Thyroid gland (tissue), 4 donors: ENCODE measurements at regions not wholly inside any gene's neighbourhood (a gene's known extent, or its start where the extent isn't known, plus 50 kb on each side); places are given as distances from the start of the nearest gene placed in this dataset.

ENCODE experiments used
- DNase-seq, 2 donors: peaks; one replicate each; pipeline ENCODE4 v3.0.0-alpha.2; 2019
- H3K27ac ChIP-seq, 3 donors: fragments of 200-600 bp; sonication (generic); 1 replicate in 2 of 3; 2 replicates in 1 of 3; pipeline ENCODE4 v1.5.1; 2016 to 2019; ENCODE audit warnings: mild to moderate bottlenecking in 1 of 3, moderate library complexity in 1 of 3
- H3K27me3 ChIP-seq: fragments of 200-600 bp; sonication (generic); one replicate; pipeline ENCODE4 v1.5.1; 2019
- H3K36me3 ChIP-seq, 2 donors: fragments of 200-600 bp; sonication (generic); one replicate each; pipeline ENCODE4 v1.5.1; 2016 to 2019
- H3K4me1 ChIP-seq, 2 donors: fragments of 200-600 bp; sonication (generic); one replicate each; pipeline ENCODE4 v1.5.1; 2017 to 2019
- H3K4me3 ChIP-seq, 3 donors: fragments of 200-600 bp; sonication (generic); replicated peaks in 1 of 3; 1 replicate in 2 of 3; 2 replicates in 1 of 3; pipeline ENCODE4 v1.5.1; 2016; ENCODE audit warnings: mild to moderate bottlenecking in 1 of 3
- H3K9me3 ChIP-seq: fragments of 200-600 bp; sonication (generic); one replicate; pipeline ENCODE4 v1.5.1; 2017
- CTCF ChIP-seq, 6 experiments: fragments of 200-600 bp in 3 of 6; fragments of 450-650 bp in 3 of 6; sonication (generic) in 3 of 6; IDR thresholded peaks; one replicate each; pipeline ENCODE4 v1.5.1; 2016 to 2019; ENCODE audit warnings: antibody characterized with exemption in 6 of 6, mild to moderate bottlenecking in 2 of 6, inconsistent platforms in 1 of 6, moderate library complexity in 1 of 6
- POLR2A ChIP-seq, 2 donors: fragments of 450-650 bp; IDR thresholded peaks; one replicate each; pipeline ENCODE4 v1.6.1; 2017; ENCODE audit warnings: antibody characterized with exemption in 2 of 2, mild to moderate bottlenecking in 2 of 2, moderate library complexity in 1 of 2
- WGBS, 2 donors: methylation state at CpG; one replicate each; pipeline ENCODE4 v1.1.5; 2017; 5-methylcytosine and 5-hydroxymethylcytosine counted together
- intact Hi-C: fragments of 100-400 bp; cut with DNase I; formaldehyde crosslinking; loops from one replicate; pipeline ENCODE4 v1.15.1; 2023

- no peak overlapping the region for H3K27ac ChIP-seq
- no peak for DNase-seq
- H3K4me1 ChIP-seq = no peaks in the 10 kb centered on the region
- no peaks in the 10 kb centered on the region for H3K36me3 ChIP-seq
- TF ChIP-seq CTCF (IDR thresholded peaks at IDR 0.05) (no peak), POLR2A (IDR thresholded peaks at IDR 0.05) (no peak)
- 93 to 96% methylated on average over 6 of the region's 6 CpGs for WGBS, 2 donors
- no peaks in the 10 kb centered on the region for H3K27me3 ChIP-seq
- intact Hi-C loops = no loop called here
- H3K9me3 ChIP-seq = no peaks in the 10 kb centered on the region
- no peak overlapping the region for H3K4me3 ChIP-seq
Observed at GRCh38 chr1:218510153-218510772, 165.1 kb downstream of the TGFB2 start.

GRCh38 chr1:218513328-218513727 is 168.2 kb downstream of the TGFB2 start:
- H3K9me3 ChIP-seq = no peaks in the 10 kb centered on the region
- 92 to 95% methylated on average over 3 of the region's 3 CpGs for WGBS, 2 donors
- TF ChIP-seq CTCF (IDR thresholded peaks at IDR 0.05) = no peak
- TF ChIP-seq POLR2A (IDR thresholded peaks at IDR 0.05) = no peak

GRCh38 chr1:218514689-218515088 is 169.6 kb downstream of the TGFB2 start:
- TF ChIP-seq CTCF (IDR thresholded peaks at IDR 0.05) (no peak), POLR2A (IDR thresholded peaks at IDR 0.05) (no peak)
- no peak overlapping the region for H3K27ac ChIP-seq
- no peaks in the 10 kb centered on the region for H3K27me3 ChIP-seq
- H3K9me3 ChIP-seq = no peaks in the 10 kb centered on the region
- DNase-seq = no peak
- no peaks in the 10 kb centered on the region for H3K4me1 ChIP-seq
- H3K36me3 ChIP-seq = no peaks in the 10 kb centered on the region
- WGBS, 2 donors = 96 to 97% methylated on average over 2 of the region's 2 CpGs
- no peak overlapping the region for H3K4me3 ChIP-seq
- intact Hi-C loops = no loop called here

More at GRCh38 chr1:218513328-218513727, 168.2 kb downstream of the TGFB2 start:
- no peaks in the 10 kb centered on the region for H3K27me3 ChIP-seq
- no peak for DNase-seq
- no peaks in the 10 kb centered on the region for H3K36me3 ChIP-seq
- intact Hi-C loops = no loop called here
- no peaks in the 10 kb centered on the region for H3K4me1 ChIP-seq
- H3K27ac ChIP-seq = no peak overlapping the region
- no peak overlapping the region for H3K4me3 ChIP-seq

GRCh38 chr1:218516526-218516925 is 171.4 kb downstream of the TGFB2 start:
- peaks cover 0 to 13% of the 10 kb centered on the region in 2 donors for H3K4me1 ChIP-seq
- H3K9me3 ChIP-seq = no peaks in the 10 kb centered on the region
- H3K27me3 ChIP-seq = no peaks in the 10 kb centered on the region
- TF ChIP-seq CTCF (IDR thresholded peaks at IDR 0.05) (no peak), POLR2A (IDR thresholded peaks at IDR 0.05) (no peak)
- no peak for DNase-seq
- intact Hi-C loops = no loop called here
- H3K4me3 ChIP-seq = no peak overlapping the region
- no peaks in the 10 kb centered on the region for H3K36me3 ChIP-seq
- WGBS, 2 donors = 56 to 59% methylated on average over 3 of the region's 3 CpGs
- H3K27ac ChIP-seq = no peak overlapping the region

- H3K4me3 ChIP-seq = no peak overlapping the region
- intact Hi-C loops = no loop called here
- no peak overlapping the region for H3K27ac ChIP-seq
- no peak for DNase-seq
- H3K9me3 ChIP-seq = no peaks in the 10 kb centered on the region
- peaks cover 0 to 13% of the 10 kb centered on the region in 2 donors for H3K4me1 ChIP-seq
- no peaks in the 10 kb centered on the region for H3K36me3 ChIP-seq
- 76 to 88% methylated on average over 5 of the region's 5 CpGs for WGBS, 2 donors
- TF ChIP-seq POLR2A (IDR thresholded peaks at IDR 0.05) = no peak
- TF ChIP-seq CTCF (IDR thresholded peaks at IDR 0.05) = no peak
- no peaks in the 10 kb centered on the region for H3K27me3 ChIP-seq
Observed at GRCh38 chr1:218517459-218517858, 172.3 kb downstream of the TGFB2 start.
